ENCODE measurements at regions not wholly inside any gene's neighbourhood (a gene's known extent, or its start where the extent isn't known, plus 50 kb on each side); places are given as distances from the start of the nearest gene placed in this dataset.

DNA sequence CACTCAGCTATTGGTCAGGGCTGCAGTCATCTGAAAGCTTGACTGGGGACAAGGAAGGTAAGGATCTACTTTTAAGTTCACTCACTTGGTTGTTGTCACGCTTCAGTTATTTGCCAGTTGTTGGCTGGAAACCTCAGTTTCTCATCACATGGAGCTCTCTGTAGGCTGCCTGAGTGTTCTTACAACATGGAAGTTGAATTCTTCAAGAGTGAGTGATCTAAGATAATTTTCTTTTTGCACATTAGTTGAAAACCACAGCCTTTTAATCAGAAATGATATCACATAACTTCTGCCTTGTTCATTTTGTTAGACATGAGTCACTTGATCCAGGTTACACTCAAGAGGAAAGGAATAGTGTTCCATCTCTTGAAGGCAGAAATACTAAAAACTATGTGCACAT is 552.7 kb downstream of the RAPGEF2 start:
- TF ChIP-seq, protein P1, sequence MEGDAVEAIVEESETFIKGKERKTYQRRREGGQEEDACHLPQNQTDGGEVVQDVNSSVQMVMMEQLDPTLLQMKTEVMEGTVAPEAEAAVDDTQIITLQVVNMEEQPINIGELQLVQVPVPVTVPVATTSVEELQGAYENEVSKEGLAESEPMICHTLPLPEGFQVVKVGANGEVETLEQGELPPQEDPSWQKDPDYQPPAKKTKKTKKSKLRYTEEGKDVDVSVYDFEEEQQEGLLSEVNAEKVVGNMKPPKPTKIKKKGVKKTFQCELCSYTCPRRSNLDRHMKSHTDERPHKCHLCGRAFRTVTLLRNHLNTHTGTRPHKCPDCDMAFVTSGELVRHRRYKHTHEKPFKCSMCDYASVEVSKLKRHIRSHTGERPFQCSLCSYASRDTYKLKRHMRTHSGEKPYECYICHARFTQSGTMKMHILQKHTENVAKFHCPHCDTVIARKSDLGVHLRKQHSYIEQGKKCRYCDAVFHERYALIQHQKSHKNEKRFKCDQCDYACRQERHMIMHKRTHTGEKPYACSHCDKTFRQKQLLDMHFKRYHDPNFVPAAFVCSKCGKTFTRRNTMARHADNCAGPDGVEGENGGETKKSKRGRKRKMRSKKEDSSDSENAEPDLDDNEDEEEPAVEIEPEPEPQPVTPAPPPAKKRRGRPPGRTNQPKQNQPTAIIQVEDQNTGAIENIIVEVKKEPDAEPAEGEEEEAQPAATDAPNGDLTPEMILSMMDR (IDR thresholded peaks at IDR 0.05) = no peak
- TF ChIP-seq POLR2A (IDR thresholded peaks at IDR 0.05; ENCODE audit: low read depth) = no peak
- no peak for TF ChIP-seq EP300 (IDR thresholded peaks at IDR 0.05)

Data from esophagus muscularis mucosa (tissue), 4 donors.